ENCODE measurements at regions not wholly inside any gene's neighbourhood (a gene's known extent, or its start where the extent isn't known, plus 50 kb on each side); places are given as distances from the start of the nearest gene placed in this dataset.

DNA sequence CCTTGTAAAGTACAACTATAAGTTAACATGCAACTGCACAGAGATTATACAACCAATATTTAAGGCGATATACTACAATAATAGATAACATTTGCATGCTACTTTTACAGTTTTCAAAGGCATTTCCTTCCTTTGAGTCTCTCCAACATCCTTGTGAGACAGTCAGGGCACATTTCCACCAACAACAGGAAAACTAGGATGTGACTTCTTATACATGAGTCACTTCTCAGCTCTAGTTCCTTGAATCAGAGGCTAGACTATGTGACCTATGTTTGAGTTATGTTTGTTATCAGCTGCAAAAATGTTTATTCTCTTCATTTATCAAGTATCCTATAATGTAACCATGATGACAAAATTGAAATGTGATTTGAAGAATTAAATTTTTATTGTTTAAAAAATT is 51.7 kb upstream of the TFAP2D start:
- ChIA-PET CTCF (no interaction called here), POLR2A (interaction anchor here (0.7 kb wide), 1 partner anchor 363 kb away, joined by 4 read pairs; no protein-coding TSS in a partner anchor)
- Mint-ChIP-seq H3K27ac (no peak overlapping the region), H3K27me3 (no peaks in the 10 kb centered on the region), H3K9me3 (no peaks in the 10 kb centered on the region), H3K36me3 (ENCODE audit: low read depth) (no peaks in the 10 kb centered on the region), H3K4me1 (no peaks in the 10 kb centered on the region), H3K4me3 (no peak overlapping the region)
- DNase-seq, result no peak

Data from activated CD4-positive, alpha-beta T cell treated with anti-CD3 and anti-CD28 coated beads, Interleukin-2, amount 10 ng/mL, durations not matched to agents 7 days and 5 days (primary cell).